ENCODE measurements at regions not wholly inside any gene's neighbourhood (a gene's known extent, or its start where the extent isn't known, plus 50 kb on each side); places are given as distances from the start of the nearest gene placed in this dataset.

DNA sequence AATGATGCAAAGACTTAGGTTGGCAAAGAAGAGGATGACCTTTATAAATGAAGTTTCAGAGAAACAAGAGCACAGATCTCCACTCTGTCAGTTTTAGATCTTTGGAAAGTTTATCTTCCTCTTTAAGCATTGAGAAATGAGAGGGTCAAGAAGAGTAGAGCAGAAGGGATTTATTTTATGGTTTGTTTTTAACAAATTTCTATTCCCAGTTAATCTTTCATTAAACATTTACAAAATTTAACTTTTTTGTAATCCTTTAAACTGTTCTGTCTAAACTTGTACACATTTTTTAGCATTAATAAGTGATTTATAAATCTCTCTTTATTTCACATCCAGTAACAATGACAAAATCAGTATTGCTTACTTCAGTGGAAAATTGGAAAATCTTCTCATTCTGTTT, 875.0 kb upstream of the IGFBP7 start:
- TF ChIP-seq, protein P1, sequence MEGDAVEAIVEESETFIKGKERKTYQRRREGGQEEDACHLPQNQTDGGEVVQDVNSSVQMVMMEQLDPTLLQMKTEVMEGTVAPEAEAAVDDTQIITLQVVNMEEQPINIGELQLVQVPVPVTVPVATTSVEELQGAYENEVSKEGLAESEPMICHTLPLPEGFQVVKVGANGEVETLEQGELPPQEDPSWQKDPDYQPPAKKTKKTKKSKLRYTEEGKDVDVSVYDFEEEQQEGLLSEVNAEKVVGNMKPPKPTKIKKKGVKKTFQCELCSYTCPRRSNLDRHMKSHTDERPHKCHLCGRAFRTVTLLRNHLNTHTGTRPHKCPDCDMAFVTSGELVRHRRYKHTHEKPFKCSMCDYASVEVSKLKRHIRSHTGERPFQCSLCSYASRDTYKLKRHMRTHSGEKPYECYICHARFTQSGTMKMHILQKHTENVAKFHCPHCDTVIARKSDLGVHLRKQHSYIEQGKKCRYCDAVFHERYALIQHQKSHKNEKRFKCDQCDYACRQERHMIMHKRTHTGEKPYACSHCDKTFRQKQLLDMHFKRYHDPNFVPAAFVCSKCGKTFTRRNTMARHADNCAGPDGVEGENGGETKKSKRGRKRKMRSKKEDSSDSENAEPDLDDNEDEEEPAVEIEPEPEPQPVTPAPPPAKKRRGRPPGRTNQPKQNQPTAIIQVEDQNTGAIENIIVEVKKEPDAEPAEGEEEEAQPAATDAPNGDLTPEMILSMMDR (IDR thresholded peaks at IDR 0.05; ENCODE audit: low read depth, low read length, poor library complexity, severe bottlenecking): no peak
- no peak for TF ChIP-seq EZH2phosphoT487 (IDR thresholded peaks at IDR 0.05; ENCODE audit: borderline replicate concordance, low read length)

Measured in DOHH2 (cell line).